ENCODE measurements at regions not wholly inside any gene's neighbourhood (a gene's known extent, or its start where the extent isn't known, plus 50 kb on each side); places are given as distances from the start of the nearest gene placed in this dataset.
"Not testable (repeated sequence)": the region's sequence is repeated elsewhere in the genome, so short reads cannot be mapped to it uniquely, and the experiment has no call there.

GRCh38 chr12:111248236-111249017 lies 120.5 kb downstream of the PHETA1 start:
- no peak for DNase-seq (ENCODE audit: low read depth)

- DNase-seq (ENCODE audit: low read depth): no peak
Measured at GRCh38 chr12:111247083-111247783, 121.7 kb downstream of the PHETA1 start.

- DNase-seq (ENCODE audit: low read depth): no peak
Measured at GRCh38 chr12:111246477-111247011, 122.4 kb downstream of the PHETA1 start.

GRCh38 chr12:111245701-111246476 lies 123.0 kb downstream of the PHETA1 start:
- DNase-seq (ENCODE audit: low read depth): no peak

GRCh38 chr12:111244673-111245072 lies 124.2 kb downstream of the PHETA1 start:
- DNase-seq (ENCODE audit: low read depth): no peak

- DNase-seq (ENCODE audit: low read depth): not testable (repeated sequence)
Measured at GRCh38 chr12:111242817-111243216, 126.1 kb downstream of the PHETA1 start.

GRCh38 chr12:111242184-111242583 lies 126.7 kb downstream of the PHETA1 start:
- no peak for DNase-seq (ENCODE audit: low read depth)

- DNase-seq (ENCODE audit: low read depth): no peak
Measured at GRCh38 chr12:111240374-111240773, 128.5 kb downstream of the PHETA1 start.

- no peak for DNase-seq (ENCODE audit: low read depth)
Measured at GRCh38 chr12:111239235-111239634, 129.7 kb downstream of the PHETA1 start.

- no peak for DNase-seq (ENCODE audit: low read depth)
Measured at GRCh38 chr12:111238075-111238734, 130.7 kb downstream of the PHETA1 start.

- DNase-seq (ENCODE audit: low read depth): not testable (repeated sequence)
Measured at GRCh38 chr12:111234491-111234890, 134.4 kb downstream of the PHETA1 start.

- no peak for DNase-seq (ENCODE audit: low read depth)
Measured at GRCh38 chr12:111233786-111234185, 135.1 kb downstream of the PHETA1 start.

- DNase-seq (ENCODE audit: low read depth): no peak
Measured at GRCh38 chr12:111230649-111231048, 138.2 kb downstream of the PHETA1 start.

GRCh38 chr12:111228916-111229666 lies 139.8 kb downstream of the PHETA1 start:
- no peak for DNase-seq (ENCODE audit: low read depth)

- no peak for DNase-seq (ENCODE audit: low read depth)
Measured at GRCh38 chr12:111227476-111228420, 141.1 kb downstream of the PHETA1 start.

GRCh38 chr12:111226680-111227079 lies 142.2 kb downstream of the PHETA1 start:
- DNase-seq (ENCODE audit: low read depth): no peak

- no peak for DNase-seq (ENCODE audit: low read depth)
Measured at GRCh38 chr12:111225307-111225706, 143.6 kb downstream of the PHETA1 start.

- no peak for DNase-seq (ENCODE audit: low read depth)
Measured at GRCh38 chr12:111224186-111225066, 144.5 kb downstream of the PHETA1 start.

- DNase-seq (ENCODE audit: low read depth): no peak
Measured at GRCh38 chr12:111222523-111222922, 146.4 kb downstream of the PHETA1 start.
